AG04450 (cell line): ENCODE measurements at regions not wholly inside any gene's neighbourhood (a gene's known extent, or its start where the extent isn't known, plus 50 kb on each side); places are given as distances from the start of the nearest gene placed in this dataset.
A peak's percentile ranks its signal among the peaks of the same experiment; 100 is the strongest.

ENCODE experiments used
- CTCF ChIA-PET: fragments of 300-600, 350-600 bp; formaldehyde crosslinking; extraction: SDS; loops from one replicate; lab custom pipeline; 2022; ENCODE audit warnings: antibody characterized with exemption, inconsistent platforms; lab: Charles Lee
- POLR2A ChIA-PET: fragments of 350-600 bp; formaldehyde crosslinking; extraction: SDS; loops from one replicate; lab custom pipeline; 2021; ENCODE audit warnings: antibody characterized with exemption, inconsistent platforms; lab: Yijun Ruan, JAX
- DNase-seq: peaks from one replicate; pipeline ENCODE4 v3.0.0-alpha.2; 2011; ENCODE audit warnings: low read depth, low spot score
- H3K27ac ChIP-seq: one replicate; pipeline ENCODE4 v1.5.1; 2012; ENCODE audit warnings: low read depth, low read length, control low read depth
- H3K27me3 ChIP-seq: one replicate; pipeline ENCODE4 v1.6.0; 2012; ENCODE audit warnings: low read length; ENCODE audit not compliant: control insufficient read depth, insufficient read depth
- H3K4me3 ChIP-seq: 2 replicates; pipeline ENCODE4 v1.5.1; 2011; ENCODE audit warnings: mild to moderate bottlenecking, low read depth, low read length, control low read depth
- H3K9me3 ChIP-seq: 2 replicates; pipeline ENCODE4 v1.5.1; 2012; ENCODE audit warnings: low read length; ENCODE audit not compliant: control insufficient read depth, insufficient read depth
- CTCF ChIP-seq: IDR thresholded peaks from 2 replicates; pipeline ENCODE4 v1.5.1; 2011; ENCODE audit warnings: low read depth, low read length, control low read depth, inconsistent platforms

DNA sequence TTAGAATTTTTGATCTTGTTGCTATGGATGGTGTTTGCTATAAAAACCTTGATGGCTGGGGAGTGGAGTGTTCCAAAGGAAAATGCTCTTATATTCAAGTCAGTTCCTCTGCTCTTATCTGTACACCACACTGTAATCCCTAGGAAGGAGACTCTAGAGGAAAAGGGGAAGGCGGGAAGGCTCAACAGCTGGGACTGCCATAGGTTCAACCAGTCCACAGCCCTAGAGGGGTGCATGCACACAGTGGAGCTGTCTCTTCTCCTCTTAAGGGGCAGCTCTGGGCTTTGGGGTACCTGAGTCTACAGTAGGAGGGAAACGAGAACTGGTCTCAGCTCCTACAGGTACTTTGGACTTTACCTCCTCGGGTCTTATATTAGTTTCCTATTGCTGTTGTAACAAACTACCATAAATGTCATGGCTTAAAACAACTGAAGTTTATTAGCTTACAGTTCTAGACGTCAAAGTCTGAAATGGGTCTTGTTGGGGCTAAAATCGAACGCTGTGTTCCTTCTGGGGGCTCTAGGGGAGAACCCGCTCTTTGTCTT is 77.2 kb upstream of the ZBED5 start:
- no peak for TF ChIP-seq CTCF
- no peak overlapping the region for H3K27ac ChIP-seq
- no peaks in the 10 kb centered on the region for H3K9me3 ChIP-seq
- H3K27me3 ChIP-seq: no peaks in the 10 kb centered on the region
- ChIA-PET POLR2A (interaction anchor here (2.1 kb wide), 1 partner anchor 126 kb away, joined by 32 read pairs; the partner anchor contains the start of gene EIF4G2), CTCF (interaction anchor here (0.7 to 4.3 kb wide), 9 partner anchors 9 to 853 kb away, joined by 3 to 58 read pairs (median 23); no protein-coding TSS in a partner anchor)
- no peak for DNase-seq
- no peak overlapping the region for H3K4me3 ChIP-seq

DNA sequence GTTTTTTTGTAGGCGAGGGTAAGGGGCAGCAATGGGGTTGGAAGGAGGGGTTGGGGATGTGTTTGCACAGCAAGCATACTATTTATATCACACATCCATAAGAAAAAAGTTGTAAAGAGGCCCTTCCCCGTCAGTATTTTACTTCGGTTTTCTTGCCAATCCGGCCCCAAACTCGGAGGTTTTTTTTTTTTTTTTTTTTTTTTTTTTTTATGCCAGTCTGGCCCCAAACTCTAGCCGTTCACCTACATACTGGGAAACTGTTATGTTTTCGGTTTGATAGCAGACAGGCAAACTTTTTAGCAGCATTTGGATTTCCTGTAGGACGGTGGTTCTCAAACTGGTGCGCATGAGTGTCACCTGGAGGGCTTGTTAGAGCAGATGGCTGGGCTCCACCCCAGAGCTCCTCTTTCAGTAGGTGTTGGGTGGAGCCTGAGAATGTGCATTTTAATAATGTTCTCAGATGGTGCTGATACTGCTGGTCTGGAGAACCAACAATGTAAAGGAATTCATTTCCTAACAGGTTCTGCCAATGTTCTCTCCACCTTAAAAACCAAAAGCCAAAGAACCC is 76.5 kb upstream of the ZBED5 start:
- DNase-seq: no peak
- Histone ChIP-seq H3K27me3 (no peaks in the 10 kb centered on the region), H3K4me3 (peak overlapping the region; percentile 62), H3K27ac (no peak overlapping the region), H3K9me3 (no peaks in the 10 kb centered on the region)
- no peak for TF ChIP-seq CTCF
- ChIA-PET CTCF (interaction anchor here (0.5 to 4.3 kb wide), 47 partner anchors 9 to 968 kb away, joined by 3 to 58 read pairs (median 4); partner anchors contain the start of gene EIF4G2), POLR2A (interaction anchor here (1.0 to 2.1 kb wide), 5 partner anchors 9 to 127 kb away, joined by 3 to 32 read pairs (median 5); partner anchors contain the start of genes EIF4G2 and ZBED5)

DNA sequence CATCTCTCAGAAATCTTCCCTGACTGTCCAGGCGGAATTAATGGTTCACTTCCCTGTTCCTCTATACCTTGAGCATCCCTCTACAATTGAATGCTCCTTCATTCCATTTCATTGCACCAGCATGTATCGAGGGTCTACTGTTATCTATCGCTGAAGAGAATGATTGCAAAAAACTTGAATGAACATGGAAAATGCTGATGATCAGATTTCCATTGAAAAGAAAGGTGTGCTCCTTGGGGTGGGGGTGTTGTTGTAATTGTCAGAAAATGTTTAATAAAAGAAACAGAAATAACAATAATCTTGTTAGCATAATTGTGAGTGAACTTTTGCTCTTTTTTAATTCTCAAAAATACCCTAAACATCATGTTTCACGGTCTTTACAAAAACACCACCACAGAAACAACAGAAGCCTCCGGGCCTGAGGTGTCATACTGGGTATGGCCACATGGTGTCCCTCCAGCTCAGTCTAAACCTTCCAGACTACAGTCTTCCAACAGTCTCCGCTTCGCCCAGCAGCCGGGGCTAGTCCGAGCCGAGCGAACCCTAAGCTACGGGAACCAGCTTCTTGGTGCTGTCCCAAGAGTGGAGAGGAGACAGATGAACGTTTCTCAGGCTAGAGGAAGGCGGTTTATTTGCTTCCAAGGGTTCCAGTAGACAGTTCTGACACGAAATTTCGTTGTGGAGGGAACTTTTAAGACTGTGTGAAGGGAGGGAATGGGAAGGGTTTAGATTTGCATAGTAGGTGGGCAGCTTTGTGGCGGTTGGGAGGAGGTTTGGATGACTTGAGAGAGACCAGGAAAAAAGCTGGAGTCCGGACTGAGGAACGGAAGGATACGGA is 75.8 kb upstream of the ZBED5 start:
- Histone ChIP-seq H3K27me3 (no peaks in the 10 kb centered on the region), H3K4me3 (peak overlapping the region; percentile 62), H3K27ac (no peak overlapping the region), H3K9me3 (no peaks in the 10 kb centered on the region)
- DNase-seq: peak; percentile 81
- CTCF ChIA-PET: interaction anchor here (0.5 to 4.3 kb wide), 47 partner anchors 10 to 968 kb away, joined by 3 to 58 read pairs (median 4); partner anchors contain the start of gene EIF4G2
- peak; percentile 96 for TF ChIP-seq CTCF
- POLR2A ChIA-PET: interaction anchor here (0.6 to 2.1 kb wide), 6 partner anchors 10 to 126 kb away, joined by 3 to 32 read pairs (median 4); partner anchors contain the start of genes EIF4G2 and ZBED5

DNA sequence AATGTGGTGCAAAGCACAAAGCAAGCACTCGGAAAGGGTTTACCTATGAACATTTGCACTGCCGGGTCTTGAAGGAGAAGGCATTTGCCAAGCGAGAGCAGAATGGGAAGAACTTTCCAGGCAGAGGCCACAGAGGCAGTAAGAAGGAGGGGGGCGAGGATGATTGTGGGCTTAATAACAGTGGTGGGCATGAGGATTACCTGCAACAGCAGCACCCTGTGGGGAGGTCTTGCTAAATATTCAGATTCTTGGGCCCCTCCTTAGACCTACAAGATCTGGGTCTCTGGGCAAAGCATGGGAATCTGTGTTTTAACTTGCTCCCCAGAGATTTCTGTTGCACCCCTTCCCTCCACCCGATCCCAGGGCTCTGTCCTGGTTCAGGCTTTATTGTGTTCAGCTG is 75.1 kb upstream of the ZBED5 start:
- Histone ChIP-seq H3K4me3 (no peak overlapping the region), H3K9me3 (no peaks in the 10 kb centered on the region), H3K27ac (no peak overlapping the region), H3K27me3 (no peaks in the 10 kb centered on the region)
- CTCF ChIA-PET: interaction anchor here (1.3 to 4.3 kb wide), 6 partner anchors 78 to 855 kb away, joined by 7 to 58 read pairs (median 32); no protein-coding TSS in a partner anchor
- POLR2A ChIA-PET: no interaction called here
- no peak for TF ChIP-seq CTCF
- no peak for DNase-seq
